Transverse colon (tissue), 4 donors: ENCODE measurements at regions not wholly inside any gene's neighbourhood (a gene's known extent, or its start where the extent isn't known, plus 50 kb on each side); places are given as distances from the start of the nearest gene placed in this dataset.
"Not testable (repeated sequence)": the region's sequence is repeated elsewhere in the genome, so short reads cannot be mapped to it uniquely, and the experiment has no call there.

Source experiments
- DNase-seq: peaks from one replicate; pipeline ENCODE4 v3.0.0-alpha.2; 2019
- H3K27ac ChIP-seq, 4 donors: fragments of 200-600 bp; sonication (generic); 2 replicates each; pipeline ENCODE4 v1.5.1; 2016 to 2018; ENCODE audit warnings: inconsistent platforms in 4 of 4
- H3K27me3 ChIP-seq: fragments of 200-600 bp; sonication (generic); 2 replicates; pipeline ENCODE4 v1.5.1; 2017; ENCODE audit warnings: inconsistent platforms
- H3K36me3 ChIP-seq, 4 donors: fragments of 200-600 bp; sonication (generic); 2 replicates each; pipeline ENCODE4 v1.5.1; 2017 to 2019; ENCODE audit warnings: inconsistent platforms in 4 of 4
- H3K4me1 ChIP-seq, 4 donors: fragments of 200-600 bp; sonication (generic); 2 replicates each; pipeline ENCODE4 v1.5.1; 2017 to 2020; ENCODE audit warnings: inconsistent platforms in 4 of 4
- H3K4me3 ChIP-seq, 4 donors: fragments of 200-600 bp; sonication (generic); 1 replicate in 1 of 4; 2 replicates in 3 of 4; pipeline versions ENCODE4 v1.5.1 to v1.6.1; 2017 to 2019; ENCODE audit warnings: inconsistent platforms in 4 of 4
- H3K9me3 ChIP-seq, 2 donors: fragments of 200-600 bp; sonication (generic); 2 replicates each; pipeline ENCODE4 v1.5.1; 2017 to 2019; ENCODE audit warnings: inconsistent platforms in 2 of 2
- WGBS, 2 donors: methylation state at CpG; one replicate each; pipeline ENCODE4 v1.1.5; 2018; ENCODE audit warnings: low coverage in 1 of 2; 5-methylcytosine and 5-hydroxymethylcytosine counted together
- in situ Hi-C, 4 donors: fragments of 200-750 bp; cut with MboI; loops; one replicate each; pipeline versions ENCODE4 v1.15.0 to v1.15.1; 2017; ENCODE audit warnings: low sequenced_read_pairs in 3 of 4, low pct_ligation_motif_present in 1 of 4, low pct_unique_long_range_greater_than_20kb in 1 of 4
- intact Hi-C: fragments of 100-400 bp; cut with DNase I; formaldehyde crosslinking; loops from one replicate; pipeline ENCODE4 v1.15.1; 2023; ENCODE audit warnings: low total_unique reads

DNA sequence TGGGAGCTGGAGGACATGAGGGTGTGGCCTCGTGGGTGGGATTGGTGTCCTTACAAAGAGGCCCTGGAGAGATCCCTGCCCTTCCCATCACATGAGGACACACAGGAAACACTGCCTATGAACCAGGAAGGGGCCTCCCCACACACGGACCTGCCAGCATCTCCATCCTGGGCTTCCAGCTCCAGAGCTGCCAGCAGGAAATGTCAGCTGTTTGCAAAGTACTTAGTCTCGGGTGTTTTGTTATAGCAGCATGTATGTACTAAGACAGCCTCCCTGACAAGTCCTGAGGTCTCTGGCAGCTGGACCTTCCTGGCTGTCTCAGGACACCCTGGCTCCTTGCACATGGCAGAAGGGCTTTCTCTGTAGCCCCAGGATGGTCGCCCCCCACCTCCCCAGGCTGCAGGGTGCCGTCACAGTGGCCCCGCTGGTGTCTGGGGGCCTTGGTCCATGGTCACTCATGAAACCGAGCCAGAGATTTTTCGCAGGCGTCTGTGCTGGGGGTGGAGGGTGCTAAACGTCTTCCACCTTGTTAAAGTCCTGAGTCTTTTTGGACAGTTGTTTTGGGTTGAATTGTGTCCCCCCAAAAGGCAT lies 157.0 kb upstream of the ZNF469 start:
- intact Hi-C loops, in situ Hi-C loops, H3K27ac ChIP-seq, H3K9me3 ChIP-seq, DNase-seq, H3K27me3 ChIP-seq, H3K4me3 ChIP-seq, H3K36me3 ChIP-seq, H3K4me1 ChIP-seq: not testable (repeated sequence)
- 76% methylated on average over 10 of the region's 10 CpGs; no CpG with 5 or more reads in 1 of the 2 donors for WGBS, 2 donors

DNA sequence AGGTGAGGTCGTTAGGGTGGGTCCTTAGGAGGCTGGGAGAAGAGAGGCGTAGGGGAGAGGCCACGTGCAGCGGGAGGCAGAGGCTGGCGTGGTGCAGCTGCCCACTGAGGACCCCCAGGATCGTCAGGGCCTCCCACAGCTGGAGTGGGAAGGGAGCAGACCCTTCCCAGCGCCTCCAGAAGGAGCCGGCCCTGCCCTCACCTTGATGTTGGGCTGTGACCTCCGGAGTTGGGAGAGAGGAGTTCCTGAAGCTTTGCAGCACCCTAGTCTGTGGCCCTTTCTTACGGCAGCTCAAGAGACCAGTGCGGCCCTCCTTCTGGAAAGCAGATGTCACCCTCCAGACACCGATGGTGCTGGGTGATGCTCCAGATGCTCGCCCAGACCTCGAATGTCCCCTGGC lies 156.5 kb upstream of the ZNF469 start:
- H3K4me1 ChIP-seq, H3K27me3 ChIP-seq, in situ Hi-C loops, H3K9me3 ChIP-seq, DNase-seq, H3K4me3 ChIP-seq, intact Hi-C loops, H3K27ac ChIP-seq, H3K36me3 ChIP-seq: not testable (repeated sequence)
- WGBS, 2 donors = 79% methylated on average over 14 of the region's 14 CpGs; no CpG with 5 or more reads in 1 of the 2 donors

DNA sequence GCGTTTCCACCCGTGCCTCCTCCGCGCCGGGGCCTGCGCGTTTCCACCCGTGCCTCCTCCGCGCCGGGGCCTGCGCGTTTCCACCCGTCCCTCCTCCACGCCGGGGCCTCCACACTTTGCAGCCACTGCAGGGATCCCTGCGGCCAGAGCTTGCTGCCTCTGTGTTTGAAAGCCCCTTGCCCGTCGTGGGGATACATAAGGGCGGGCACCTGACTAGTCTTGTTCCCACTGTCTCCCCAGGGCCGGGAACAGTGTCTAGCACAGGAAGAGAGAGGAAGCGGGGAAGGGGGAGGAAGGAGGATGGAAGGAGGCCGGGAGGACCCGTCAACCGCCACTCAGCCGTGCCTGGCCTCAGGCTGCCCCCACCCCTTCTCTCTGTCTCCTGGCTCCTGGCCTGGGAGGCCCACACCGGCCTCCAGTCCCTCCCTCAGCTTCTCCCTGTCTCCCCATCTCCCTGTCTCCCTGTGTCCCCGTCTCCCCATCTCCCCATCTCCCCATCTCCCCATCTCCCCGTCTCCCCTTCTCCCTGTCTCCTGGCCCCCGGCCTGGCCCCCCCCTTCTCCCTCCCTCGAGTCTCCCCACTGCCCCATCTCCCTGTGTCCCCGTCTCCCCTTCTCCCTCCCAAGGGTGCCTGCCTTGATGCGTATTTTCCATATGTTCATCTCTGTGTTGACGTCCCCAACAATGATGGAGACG lies 155.6 kb upstream of the ZNF469 start:
- intact Hi-C loops, H3K27ac ChIP-seq, H3K9me3 ChIP-seq, H3K27me3 ChIP-seq, in situ Hi-C loops, H3K4me3 ChIP-seq, DNase-seq, H3K4me1 ChIP-seq, H3K36me3 ChIP-seq: not testable (repeated sequence)
- WGBS, 2 donors = 77% methylated on average over 25 of the region's 35 CpGs; no CpG with 5 or more reads in 1 of the 2 donors

DNA sequence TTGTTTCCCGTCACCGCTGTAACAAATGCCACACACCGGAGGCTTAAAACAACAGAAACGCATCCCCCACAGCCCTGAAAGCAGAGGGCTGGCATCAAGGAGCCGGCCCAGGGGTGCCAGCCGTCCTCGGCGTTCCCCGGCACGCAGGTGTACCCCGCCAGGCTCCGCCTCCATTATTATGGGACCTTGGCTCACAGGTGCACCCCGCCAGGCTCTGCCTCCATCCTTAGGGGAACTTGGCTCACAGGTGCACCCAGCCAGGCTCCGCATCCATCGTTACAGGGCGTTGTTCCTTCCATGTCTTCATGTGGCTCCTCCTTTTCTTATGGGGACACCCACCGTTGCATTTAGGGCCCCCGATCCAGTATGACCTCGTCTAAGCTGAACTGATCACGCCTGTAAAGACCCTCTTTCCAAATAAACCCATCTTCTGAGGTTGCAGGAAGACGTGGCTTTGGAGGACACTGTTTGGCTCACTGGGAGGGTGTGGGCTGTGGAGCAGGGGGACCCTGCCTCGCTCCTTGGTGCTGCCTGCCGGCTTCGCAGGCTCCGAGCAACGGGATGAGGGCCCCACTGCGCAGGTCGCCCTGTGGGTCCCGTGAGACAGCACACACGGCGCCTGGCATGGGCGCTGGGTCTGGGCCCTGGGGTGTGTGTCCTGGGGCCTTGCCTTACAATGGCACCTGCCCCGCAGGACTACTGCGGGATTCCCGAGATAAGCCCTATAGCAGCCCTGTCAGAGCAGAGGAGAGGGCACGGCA lies 154.9 kb upstream of the ZNF469 start:
- H3K4me1 ChIP-seq, DNase-seq, H3K27me3 ChIP-seq, H3K27ac ChIP-seq, H3K4me3 ChIP-seq, in situ Hi-C loops, H3K36me3 ChIP-seq, H3K9me3 ChIP-seq, intact Hi-C loops: not testable (repeated sequence)
- WGBS, 2 donors = 70 to 79% methylated on average over 4 to 28 of the region's 36 CpGs

- H3K27ac ChIP-seq, H3K27me3 ChIP-seq, H3K4me1 ChIP-seq, H3K36me3 ChIP-seq, intact Hi-C loops, DNase-seq, H3K4me3 ChIP-seq, in situ Hi-C loops, H3K9me3 ChIP-seq: not testable (repeated sequence)
- 40 to 49% methylated on average over 2 to 8 of the region's 8 CpGs for WGBS, 2 donors
These were observed 154.0 kb upstream of the ZNF469 start for GRCh38 chr16:88228751-88229150.

- in situ Hi-C loops, H3K36me3 ChIP-seq: not testable (repeated sequence)
- 70 to 86% methylated on average over 2 to 12 of the region's 12 CpGs for WGBS, 2 donors
These were observed 153.0 kb upstream of the ZNF469 start for GRCh38 chr16:88229710-88230109.

GRCh38 chr16:88230276-88230966 lies 152.3 kb upstream of the ZNF469 start:
- H3K9me3 ChIP-seq, in situ Hi-C loops, intact Hi-C loops, H3K36me3 ChIP-seq, H3K27ac ChIP-seq, H3K27me3 ChIP-seq, H3K4me3 ChIP-seq, DNase-seq, H3K4me1 ChIP-seq: not testable (repeated sequence)
- 82% methylated on average over 16 of the region's 24 CpGs; no CpG with 5 or more reads in 1 of the 2 donors for WGBS, 2 donors

More at GRCh38 chr16:88229710-88230109, 153.0 kb upstream of the ZNF469 start:
- H3K9me3 ChIP-seq, H3K4me3 ChIP-seq, H3K27ac ChIP-seq, H3K4me1 ChIP-seq, DNase-seq, intact Hi-C loops, H3K27me3 ChIP-seq: not testable (repeated sequence)

DNA sequence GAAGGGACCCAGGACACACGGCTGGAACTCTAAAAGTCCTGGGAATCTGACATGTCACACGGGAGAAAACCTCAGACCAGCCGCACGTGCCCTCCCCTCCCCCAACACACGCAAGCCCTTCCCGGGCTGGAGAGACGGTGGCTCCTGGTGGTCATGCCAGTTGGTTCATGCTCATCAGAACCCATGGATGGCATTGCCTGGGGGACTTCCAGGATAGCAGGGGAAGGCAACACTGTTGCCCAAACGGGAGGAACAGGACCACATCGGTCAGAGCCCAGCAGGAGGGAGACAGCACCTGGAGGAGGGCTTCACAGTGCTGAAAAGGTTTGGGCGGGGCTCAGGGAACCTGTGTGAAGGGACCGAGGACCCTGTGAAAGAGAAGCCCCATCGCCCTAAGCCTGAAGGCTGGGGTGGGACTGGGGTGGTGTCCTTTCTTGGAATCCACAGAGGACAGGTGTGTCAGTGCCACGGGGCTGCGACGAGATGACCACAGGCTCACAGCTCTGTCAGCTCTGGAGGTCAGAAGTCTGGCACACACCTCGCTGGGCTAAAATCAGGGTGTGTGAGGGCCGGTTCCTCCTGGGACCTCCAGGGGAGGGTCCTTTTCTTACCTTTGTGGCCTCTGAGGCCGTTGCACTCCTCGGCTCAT lies 151.7 kb upstream of the ZNF469 start:
- H3K4me1 ChIP-seq, H3K27ac ChIP-seq, H3K9me3 ChIP-seq, in situ Hi-C loops, H3K36me3 ChIP-seq, H3K4me3 ChIP-seq, DNase-seq, H3K27me3 ChIP-seq, intact Hi-C loops: not testable (repeated sequence)
- WGBS, 2 donors = 80% methylated on average over 10 of the region's 19 CpGs; no CpG with 5 or more reads in 1 of the 2 donors

GRCh38 chr16:88231839-88232238 lies 150.9 kb upstream of the ZNF469 start:
- WGBS, 2 donors = 84% methylated on average over 12 of the region's 13 CpGs; no CpG with 5 or more reads in 1 of the 2 donors
- H3K27me3 ChIP-seq, in situ Hi-C loops: not testable (repeated sequence)

More at GRCh38 chr16:88231839-88232238, 150.9 kb upstream of the ZNF469 start:
- H3K4me3 ChIP-seq, H3K9me3 ChIP-seq, H3K4me1 ChIP-seq, H3K27ac ChIP-seq, intact Hi-C loops, DNase-seq, H3K36me3 ChIP-seq: not testable (repeated sequence)
